Right atrium auricular region (tissue), 2 donors: ENCODE measurements at regions not wholly inside any gene's neighbourhood (a gene's known extent, or its start where the extent isn't known, plus 50 kb on each side); places are given as distances from the start of the nearest gene placed in this dataset.

Experiments
- DNase-seq: peaks from one replicate; pipeline ENCODE4 v3.0.0-alpha.2; 2019; ENCODE audit warnings: low spot score
- H3K27ac ChIP-seq, 2 donors: fragments of 200-600 bp; sonication (generic); 1 replicate in 1 of 2; 2 replicates in 1 of 2; pipeline ENCODE4 v1.5.1; 2016 to 2019
- H3K27me3 ChIP-seq, 2 donors: fragments of 200-600 bp; sonication (generic); one replicate each; pipeline versions ENCODE4 v1.5.1 to v1.6.0; 2017 to 2019
- H3K36me3 ChIP-seq: fragments of 200-600 bp; sonication (generic); one replicate; pipeline ENCODE4 v1.5.1; 2016
- H3K4me1 ChIP-seq, 2 donors: fragments of 200-600 bp; sonication (generic); one replicate each; pipeline versions ENCODE4 v1.5.1 to v1.6.0; 2017 to 2019
- H3K4me3 ChIP-seq, 2 donors: fragments of 200-600 bp; sonication (generic); 1 replicate in 1 of 2; 2 replicates in 1 of 2; pipeline ENCODE4 v1.5.1; 2017 to 2019; ENCODE audit warnings: mild to moderate bottlenecking in 1 of 2, moderate library complexity in 1 of 2
- H3K9me3 ChIP-seq, 2 donors: fragments of 200-600 bp; sonication (generic); one replicate each; pipeline ENCODE4 v1.5.1; 2019
- CTCF ChIP-seq, 2 donors: fragments of 200-600 bp; sonication (generic); IDR thresholded peaks; one replicate each; pipeline ENCODE4 v1.5.1; 2019; ENCODE audit warnings: antibody characterized with exemption in 2 of 2

- no peak for TF ChIP-seq CTCF (IDR thresholded peaks at IDR 0.05)
- H3K27me3 ChIP-seq = no peaks in the 10 kb centered on the region
- DNase-seq = no peak
- no peaks in the 10 kb centered on the region for H3K36me3 ChIP-seq
- H3K27ac ChIP-seq = no peak overlapping the region
- H3K4me1 ChIP-seq = peaks cover 0 to 17% of the 10 kb centered on the region in 2 donors
- H3K9me3 ChIP-seq = no peaks in the 10 kb centered on the region
- no peak overlapping the region for H3K4me3 ChIP-seq
Observed at GRCh38 chr5:171644536-171644935, 141.1 kb upstream of the SMIM23 start.

- DNase-seq = no peak
- no peak overlapping the region for H3K27ac ChIP-seq
- no peaks in the 10 kb centered on the region for H3K4me1 ChIP-seq
- no peaks in the 10 kb centered on the region for H3K36me3 ChIP-seq
- TF ChIP-seq CTCF (IDR thresholded peaks at IDR 0.05) = no peak
- H3K9me3 ChIP-seq = no peaks in the 10 kb centered on the region
- H3K27me3 ChIP-seq = no peaks in the 10 kb centered on the region
- H3K4me3 ChIP-seq = no peak overlapping the region
Observed at GRCh38 chr5:171646102-171647042, 139.2 kb upstream of the SMIM23 start.

- no peaks in the 10 kb centered on the region for H3K4me1 ChIP-seq
- peak overlapping the region in 1 of 2 donors; percentile 36 for H3K27ac ChIP-seq
- no peak for TF ChIP-seq CTCF (IDR thresholded peaks at IDR 0.05)
- H3K4me3 ChIP-seq = no peak overlapping the region
- no peak for DNase-seq
- H3K36me3 ChIP-seq = no peaks in the 10 kb centered on the region
- no peaks in the 10 kb centered on the region for H3K9me3 ChIP-seq
- no peaks in the 10 kb centered on the region for H3K27me3 ChIP-seq
Observed at GRCh38 chr5:171647043-171647903, 138.3 kb upstream of the SMIM23 start.

GRCh38 chr5:171647904-171648260 lies 137.7 kb upstream of the SMIM23 start:
- Histone ChIP-seq H3K9me3 (no peaks in the 10 kb centered on the region), H3K36me3 (no peaks in the 10 kb centered on the region), H3K4me1 (no peaks in the 10 kb centered on the region), H3K27ac (peak overlapping the region in 1 of 2 donors; percentile 36), H3K4me3 (no peak overlapping the region), H3K27me3 (no peaks in the 10 kb centered on the region)
- no peak for TF ChIP-seq CTCF (IDR thresholded peaks at IDR 0.05)
- DNase-seq = no peak

DNA sequence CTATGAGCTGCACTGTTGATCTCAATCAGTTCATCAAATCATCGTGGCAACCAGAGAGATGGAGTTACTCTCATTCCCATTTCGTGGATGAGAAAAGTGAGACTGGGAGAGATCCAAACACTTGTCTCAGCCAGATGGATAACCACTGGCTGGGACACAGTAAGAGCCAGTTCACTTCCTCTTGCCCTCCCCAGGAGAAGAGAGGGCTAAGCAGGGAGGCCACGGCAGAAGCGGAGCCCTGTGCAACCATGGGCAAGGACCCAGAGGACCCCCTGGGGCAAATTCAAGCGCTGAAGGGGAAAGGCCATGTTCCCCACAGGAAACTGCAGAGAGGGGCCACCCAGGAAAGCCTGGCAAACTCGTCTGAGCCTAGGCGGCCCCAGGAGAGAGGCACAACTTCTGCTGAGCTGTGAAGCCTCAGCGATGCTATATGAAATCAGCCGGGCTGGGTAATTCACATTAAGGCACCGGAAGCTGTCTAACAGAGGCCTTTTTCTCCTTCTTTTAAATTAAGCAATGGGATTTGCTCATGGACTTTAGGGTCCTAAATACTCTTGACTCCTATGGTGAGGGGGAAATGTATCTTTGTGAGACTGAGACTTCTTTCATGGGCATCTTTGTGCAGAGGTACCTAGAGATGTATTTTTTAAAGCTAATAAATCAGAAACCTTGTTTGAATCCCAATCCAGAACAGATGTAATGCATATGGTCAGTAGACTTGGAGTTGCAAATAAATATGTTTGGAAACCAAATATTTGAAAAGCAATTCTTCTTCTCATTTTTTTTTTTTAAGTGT lies 137.1 kb upstream of the SMIM23 start:
- no peak for DNase-seq
- H3K4me3 ChIP-seq = no peak overlapping the region
- H3K27ac ChIP-seq = no peak overlapping the region
- TF ChIP-seq CTCF (IDR thresholded peaks at IDR 0.05) = no peak
- no peaks in the 10 kb centered on the region for H3K9me3 ChIP-seq
- H3K27me3 ChIP-seq = no peaks in the 10 kb centered on the region
- no peaks in the 10 kb centered on the region for H3K4me1 ChIP-seq
- H3K36me3 ChIP-seq = no peaks in the 10 kb centered on the region
